HG02870 (cell line): ENCODE measurements at regions not wholly inside any gene's neighbourhood (a gene's known extent, or its start where the extent isn't known, plus 50 kb on each side); places are given as distances from the start of the nearest gene placed in this dataset.
A peak's percentile ranks its signal among the peaks of the same experiment; 100 is the strongest.
"Not testable (repeated sequence)": the region's sequence is repeated elsewhere in the genome, so short reads cannot be mapped to it uniquely, and the experiment has no call there.

Source experiments
- ATAC-seq: cut with Tn5 transposase; IDR thresholded peaks from one replicate; pipeline ENCODE4 v1.9.1; 2021; ENCODE audit warnings: mild to moderate bottlenecking, moderate library complexity; ENCODE audit not compliant: unreplicated experiment

DNA sequence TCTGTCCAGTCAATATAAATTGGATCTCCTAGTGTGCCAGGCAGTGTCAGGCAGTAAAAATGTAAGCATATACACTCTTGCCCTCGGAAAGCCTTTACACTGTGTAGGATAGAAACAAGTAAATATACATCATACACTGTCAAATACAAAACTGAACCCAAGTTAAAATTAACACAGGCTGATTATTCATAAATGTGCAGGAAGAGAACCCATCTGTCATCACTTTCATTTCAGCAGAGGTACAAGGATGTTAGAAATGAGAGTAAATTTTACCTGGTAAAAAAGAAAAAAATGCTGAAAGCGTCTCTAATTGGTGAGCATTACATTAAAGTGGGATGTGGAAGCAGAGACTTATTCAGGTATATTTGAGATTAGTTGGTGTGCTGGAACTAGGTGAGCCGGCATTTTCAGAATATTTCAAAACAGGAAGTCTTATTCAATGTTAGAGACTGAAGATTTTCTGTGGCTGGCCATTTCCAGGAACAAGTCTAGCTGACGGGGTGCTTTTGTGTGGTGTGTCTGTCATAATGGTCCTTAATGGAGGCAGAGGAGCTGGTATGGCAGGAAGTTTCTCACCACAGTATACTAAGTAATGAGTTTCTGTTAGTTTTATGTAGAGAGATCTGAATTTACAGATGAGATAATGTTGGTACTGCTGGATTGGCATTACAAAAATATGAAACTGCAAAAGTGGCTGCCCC lies 192.6 kb downstream of the CASP12 start:
- ATAC-seq, result peak; percentile 100

DNA sequence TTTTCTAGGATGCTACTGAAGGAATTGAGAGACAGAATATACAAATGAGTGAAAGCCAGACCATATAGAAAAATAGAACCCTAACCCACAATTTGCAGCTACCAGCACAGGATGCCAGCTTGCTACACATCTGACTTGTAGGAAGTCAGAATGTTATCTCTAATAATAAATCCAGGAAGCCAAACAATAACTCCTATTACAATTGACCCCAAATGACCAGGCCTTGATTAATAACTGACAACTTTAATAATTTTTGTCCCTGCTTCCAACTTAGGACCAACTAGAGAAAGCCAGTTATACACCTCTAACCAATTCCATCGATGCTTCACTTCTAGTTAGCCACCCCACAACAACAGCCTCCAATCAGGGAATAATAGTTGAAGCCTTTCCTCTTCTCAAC lies 193.4 kb downstream of the CASP12 start:
- ATAC-seq, result no peak

DNA sequence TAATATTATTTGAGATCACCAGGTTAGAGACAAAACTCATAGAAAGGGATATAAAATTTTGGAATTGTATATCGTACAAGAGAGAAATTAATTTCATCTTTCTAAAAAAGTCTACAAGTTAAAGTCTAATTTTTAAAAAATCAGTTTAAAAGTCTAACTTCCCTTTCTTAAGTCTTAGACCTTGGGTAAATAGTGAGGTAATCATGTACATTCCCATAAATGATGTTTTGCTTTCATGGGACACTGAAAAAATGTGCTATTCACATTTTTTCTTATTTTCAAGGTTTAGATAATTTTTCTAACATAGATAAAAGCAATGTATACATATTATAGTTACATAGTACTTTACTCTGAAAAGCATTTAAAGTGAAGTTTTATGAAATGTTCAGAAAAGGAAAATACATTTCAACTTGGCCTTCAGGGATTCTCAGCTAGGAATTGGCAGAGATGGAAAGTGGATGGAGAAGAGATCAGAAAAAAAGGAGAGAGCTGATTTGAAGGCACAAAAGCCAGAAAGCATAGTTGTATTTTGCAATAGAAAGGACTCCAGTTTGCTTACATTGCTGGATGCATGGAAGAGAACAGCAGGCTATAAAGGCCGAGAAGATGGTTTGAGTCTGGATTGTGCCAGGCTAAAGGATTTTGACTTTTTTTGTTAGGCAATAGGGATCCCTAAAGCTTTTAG lies 194.0 kb downstream of the CASP12 start:
- no peak for ATAC-seq

DNA sequence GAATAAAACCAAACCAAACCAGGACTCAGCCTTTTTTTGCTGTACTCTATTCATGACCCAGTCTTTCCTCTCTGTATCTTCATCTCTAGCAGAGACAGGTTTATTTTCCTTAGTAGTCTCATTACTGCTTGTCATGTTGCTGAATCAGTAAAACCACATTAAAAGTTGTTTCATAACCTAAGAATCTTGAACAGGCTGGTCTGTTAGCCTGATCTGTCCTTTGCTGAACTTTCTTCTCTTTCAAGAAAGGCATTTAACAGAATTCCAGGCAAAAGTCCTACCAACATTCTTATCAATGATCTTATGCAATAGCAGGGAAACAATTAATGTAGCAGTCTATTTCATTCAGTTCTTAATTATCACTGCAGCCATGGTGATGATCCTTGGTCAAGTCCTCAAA lies 197.7 kb downstream of the CASP12 start:
- no peak for ATAC-seq

GRCh38 chr11:104699981-104700380 lies 198.3 kb downstream of the CASP12 start:
- no peak for ATAC-seq

- no peak for ATAC-seq
Observed at GRCh38 chr11:104695065-104695463, 203.2 kb downstream of the CASP12 start.

GRCh38 chr11:104694259-104695064 lies 203.8 kb downstream of the CASP12 start:
- no peak for ATAC-seq

- no peak for ATAC-seq
Observed at GRCh38 chr11:104692751-104693150, 205.5 kb downstream of the CASP12 start.

DNA sequence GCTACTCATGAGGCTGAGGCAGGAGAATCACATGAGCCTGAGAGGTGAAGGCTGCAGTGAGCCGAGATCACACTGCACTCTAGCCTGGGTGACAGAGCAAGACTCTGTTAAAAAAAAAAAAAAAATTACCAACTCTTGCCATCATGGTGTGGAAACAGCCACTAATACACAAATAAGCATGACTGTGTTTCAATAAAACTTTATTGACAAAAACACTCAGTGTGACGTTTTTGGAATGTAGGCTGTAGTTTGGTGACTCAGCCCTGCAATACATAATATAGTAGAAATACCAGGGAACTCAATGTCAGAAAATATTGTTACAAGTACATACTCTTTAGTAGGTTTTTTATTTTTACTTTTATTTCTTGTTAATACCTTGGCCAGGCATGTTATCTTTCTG lies 207.1 kb downstream of the CASP12 start:
- no peak for ATAC-seq

GRCh38 chr11:104690241-104690640 lies 208.0 kb downstream of the CASP12 start:
- no peak for ATAC-seq

- no peak for ATAC-seq
Observed at GRCh38 chr11:104688731-104689130, 209.5 kb downstream of the CASP12 start.

DNA sequence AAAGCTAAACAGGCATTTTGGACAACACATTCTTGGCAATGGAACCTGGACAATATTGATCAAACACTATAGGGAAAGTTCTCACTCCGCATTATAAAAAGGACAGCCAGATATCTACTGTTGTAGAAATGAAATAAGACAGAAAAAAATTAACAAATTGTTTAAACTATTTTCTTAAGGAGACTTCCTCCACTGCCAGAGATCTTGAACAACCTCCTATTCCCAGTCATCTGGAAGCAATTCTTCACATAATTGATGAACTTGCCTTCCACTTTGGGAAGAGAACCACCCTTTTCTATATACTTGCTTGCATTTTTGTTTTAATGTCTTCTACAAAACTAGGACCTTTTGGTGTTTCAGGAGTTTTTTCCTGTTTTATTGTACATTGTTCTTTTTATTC lies 216.1 kb downstream of the CASP12 start:
- no peak for ATAC-seq

GRCh38 chr11:104679258-104679657 lies 219.0 kb downstream of the CASP12 start:
- no peak for ATAC-seq

DNA sequence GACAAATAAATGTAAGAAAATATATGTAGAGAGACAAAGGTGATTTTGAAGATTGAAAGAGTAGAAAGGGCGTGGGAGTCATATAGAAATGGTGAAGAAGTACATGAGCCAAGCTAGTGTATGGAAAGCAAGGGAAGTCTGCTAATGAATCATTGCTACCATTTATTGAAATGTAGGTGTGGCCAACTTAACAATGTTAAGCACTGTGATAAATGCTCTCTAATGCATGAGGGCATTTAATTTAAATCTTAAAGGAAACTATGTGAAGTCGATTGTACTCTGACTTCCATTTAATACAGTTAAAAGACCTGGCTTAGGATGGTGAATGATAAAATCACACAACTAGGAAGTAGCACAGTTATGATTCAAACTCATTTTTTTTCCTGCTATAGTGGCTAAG lies 219.9 kb downstream of the CASP12 start:
- no peak for ATAC-seq

GRCh38 chr11:104677069-104677468 lies 221.2 kb downstream of the CASP12 start:
- ATAC-seq, result not testable (repeated sequence)

DNA sequence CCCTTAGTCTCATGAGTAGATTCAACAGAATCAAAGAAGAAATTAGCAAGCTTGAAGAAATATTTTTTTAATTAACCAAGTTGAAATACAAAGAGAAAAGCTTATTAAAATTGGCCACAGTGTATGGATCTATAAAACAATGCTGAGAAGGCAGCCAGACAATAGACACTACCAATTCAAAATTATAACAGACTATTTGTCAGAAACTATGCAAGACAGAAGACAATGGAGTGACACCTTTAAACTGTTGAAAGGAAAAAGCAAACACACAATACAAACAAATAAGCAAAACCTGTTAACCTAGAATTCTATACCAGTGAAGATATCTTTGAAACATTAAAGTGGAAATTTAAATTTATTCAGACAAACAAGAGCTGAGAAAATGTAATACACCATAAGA lies 225.4 kb downstream of the CASP12 start:
- no peak for ATAC-seq

GRCh38 chr11:104668797-104669463 lies 229.3 kb downstream of the CASP12 start:
- no peak for ATAC-seq

GRCh38 chr11:104666624-104667023 lies 231.6 kb downstream of the CASP12 start:
- ATAC-seq, result no peak

DNA sequence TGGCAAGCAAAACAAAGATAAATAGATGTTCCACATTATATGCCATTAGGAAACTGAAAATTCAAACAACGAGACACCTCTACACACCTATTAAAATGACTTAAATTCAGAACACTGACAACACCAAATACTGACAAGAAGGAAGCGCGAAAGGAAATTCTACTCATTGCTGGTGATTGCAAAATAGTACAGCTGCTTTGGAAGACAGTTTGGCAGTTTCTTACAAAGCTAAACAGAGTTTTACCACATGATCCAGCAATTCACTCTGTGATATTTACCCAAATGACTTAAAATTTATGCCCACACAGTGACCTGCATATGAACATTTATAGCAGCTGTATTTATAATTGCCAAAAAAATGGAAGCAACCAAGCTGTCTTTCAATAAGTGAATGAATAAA lies 232.6 kb downstream of the CASP12 start:
- no peak for ATAC-seq

DNA sequence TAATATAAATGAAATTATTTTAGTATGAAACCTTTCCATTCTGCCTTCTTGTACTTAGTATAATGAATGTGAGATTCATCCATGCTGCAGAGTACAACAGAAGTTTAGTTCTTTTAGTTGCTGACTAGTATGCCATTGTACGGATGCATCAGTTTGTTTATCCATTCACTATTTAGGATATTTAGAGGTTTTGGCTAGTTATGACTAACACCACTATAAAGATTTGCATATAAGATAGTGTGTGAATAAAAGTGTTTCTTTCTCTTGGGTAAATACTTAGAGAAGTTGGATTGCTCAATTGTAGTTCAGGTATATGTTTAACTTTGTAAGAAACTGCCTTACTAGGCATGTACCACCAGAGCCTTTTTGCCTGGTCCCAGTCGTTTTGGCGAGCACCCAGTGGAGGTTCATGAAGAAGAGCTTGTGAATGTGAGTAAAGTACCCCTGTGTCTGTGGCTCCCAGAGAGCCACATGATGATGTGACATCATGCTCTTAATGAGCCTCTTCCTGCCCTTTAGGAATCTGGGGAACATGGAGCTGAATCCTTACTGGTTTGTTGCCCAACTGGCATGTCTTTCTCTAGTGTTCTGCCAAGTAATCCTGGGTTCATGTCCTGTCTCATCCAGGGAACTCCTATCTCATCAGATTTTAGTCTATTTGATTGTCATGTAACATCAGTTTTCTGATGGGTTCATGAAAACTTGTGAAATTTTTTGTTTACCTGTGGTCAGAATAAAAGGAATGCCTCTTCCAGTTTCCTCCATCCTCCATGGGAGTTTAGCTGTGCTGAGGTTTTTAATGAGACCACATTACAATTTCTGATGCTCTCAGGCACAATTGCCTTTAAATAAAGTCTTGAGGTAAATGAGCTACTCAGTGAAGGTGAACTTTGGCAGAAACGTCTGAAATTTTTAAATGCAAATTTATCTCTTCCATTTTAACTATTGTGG lies 234.8 kb downstream of the CASP12 start:
- ATAC-seq, result no peak
